ENCODE measurements at regions not wholly inside any gene's neighbourhood (a gene's known extent, or its start where the extent isn't known, plus 50 kb on each side); places are given as distances from the start of the nearest gene placed in this dataset.

- Histone ChIP-seq H3K9me3 (no peaks in the 10 kb centered on the region), H3K4me3 (no peak overlapping the region), H3K27me3 (no peaks in the 10 kb centered on the region), H3K27ac (no peak overlapping the region), H3K4me1 (no peaks in the 10 kb centered on the region), H3K36me3 (no peaks in the 10 kb centered on the region)
- intact Hi-C loops (cut with DNase I) = no loop called here
- no peak for DNase-seq (ENCODE audit: low spot score in 2 of 2)
- TF ChIP-seq, protein P1, sequence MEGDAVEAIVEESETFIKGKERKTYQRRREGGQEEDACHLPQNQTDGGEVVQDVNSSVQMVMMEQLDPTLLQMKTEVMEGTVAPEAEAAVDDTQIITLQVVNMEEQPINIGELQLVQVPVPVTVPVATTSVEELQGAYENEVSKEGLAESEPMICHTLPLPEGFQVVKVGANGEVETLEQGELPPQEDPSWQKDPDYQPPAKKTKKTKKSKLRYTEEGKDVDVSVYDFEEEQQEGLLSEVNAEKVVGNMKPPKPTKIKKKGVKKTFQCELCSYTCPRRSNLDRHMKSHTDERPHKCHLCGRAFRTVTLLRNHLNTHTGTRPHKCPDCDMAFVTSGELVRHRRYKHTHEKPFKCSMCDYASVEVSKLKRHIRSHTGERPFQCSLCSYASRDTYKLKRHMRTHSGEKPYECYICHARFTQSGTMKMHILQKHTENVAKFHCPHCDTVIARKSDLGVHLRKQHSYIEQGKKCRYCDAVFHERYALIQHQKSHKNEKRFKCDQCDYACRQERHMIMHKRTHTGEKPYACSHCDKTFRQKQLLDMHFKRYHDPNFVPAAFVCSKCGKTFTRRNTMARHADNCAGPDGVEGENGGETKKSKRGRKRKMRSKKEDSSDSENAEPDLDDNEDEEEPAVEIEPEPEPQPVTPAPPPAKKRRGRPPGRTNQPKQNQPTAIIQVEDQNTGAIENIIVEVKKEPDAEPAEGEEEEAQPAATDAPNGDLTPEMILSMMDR (IDR thresholded peaks at IDR 0.05) = no peak
Observed at GRCh38 chr10:56844978-56845529, 484.0 kb upstream of the ZWINT start.

- Histone ChIP-seq H3K27me3 (no peaks in the 10 kb centered on the region), H3K9me3 (no peaks in the 10 kb centered on the region), H3K36me3 (no peaks in the 10 kb centered on the region), H3K27ac (no peak overlapping the region), H3K4me1 (no peaks in the 10 kb centered on the region), H3K4me3 (no peak overlapping the region)
- intact Hi-C loops (cut with DNase I) = no loop called here
- TF ChIP-seq, protein P1 (IDR thresholded peaks at IDR 0.05) = no peak
- DNase-seq (ENCODE audit: low spot score in 2 of 2) = no peak
Observed at GRCh38 chr10:56836659-56837058, 475.6 kb upstream of the ZWINT start.

- TF ChIP-seq, protein P1 (IDR thresholded peaks at IDR 0.05) = no peak
- no peaks in the 10 kb centered on the region for H3K9me3 ChIP-seq
- H3K4me3 ChIP-seq = no peak overlapping the region
- H3K27ac ChIP-seq = no peak overlapping the region
- no peaks in the 10 kb centered on the region for H3K27me3 ChIP-seq
- H3K36me3 ChIP-seq = no peaks in the 10 kb centered on the region
- H3K4me1 ChIP-seq = no peaks in the 10 kb centered on the region
- intact Hi-C loops (cut with DNase I) = no loop called here
- no peak for DNase-seq (ENCODE audit: low spot score in 2 of 2)
Observed at GRCh38 chr10:56831681-56832080, 470.6 kb upstream of the ZWINT start.

- Histone ChIP-seq H3K9me3 (no peaks in the 10 kb centered on the region), H3K4me3 (no peak overlapping the region), H3K4me1 (no peaks in the 10 kb centered on the region), H3K36me3 (no peaks in the 10 kb centered on the region), H3K27ac (no peak overlapping the region), H3K27me3 (no peaks in the 10 kb centered on the region)
- TF ChIP-seq, protein P1 (IDR thresholded peaks at IDR 0.05) = no peak
- no peak for DNase-seq (ENCODE audit: low spot score in 2 of 2)
- intact Hi-C loops (cut with DNase I) = no loop called here
Observed at GRCh38 chr10:56823849-56824248, 462.8 kb upstream of the ZWINT start.

DNA sequence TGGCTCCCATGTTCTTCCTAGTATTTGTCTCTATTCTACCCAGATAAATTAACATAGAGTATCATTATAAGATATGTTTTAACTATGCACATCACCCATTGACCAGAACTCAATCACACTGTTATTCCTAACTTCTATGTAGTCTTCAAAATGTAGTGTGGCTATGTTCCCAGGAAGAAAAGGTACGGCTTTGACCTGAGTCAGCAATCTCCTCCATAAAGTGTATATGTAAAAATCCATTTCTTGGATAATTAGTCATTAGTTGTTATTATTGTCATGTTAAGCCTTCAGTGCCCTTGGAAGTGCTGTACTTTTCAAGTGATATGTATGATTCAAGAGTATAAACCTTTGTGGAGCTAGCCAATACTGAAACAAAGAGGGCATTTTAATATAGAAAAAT is 444.0 kb upstream of the ZWINT start:
- TF ChIP-seq, protein P1 (IDR thresholded peaks at IDR 0.05) = no peak
- H3K9me3 ChIP-seq = no peaks in the 10 kb centered on the region
- no peak overlapping the region for H3K4me3 ChIP-seq
- H3K27ac ChIP-seq = no peak overlapping the region
- H3K27me3 ChIP-seq = no peaks in the 10 kb centered on the region
- H3K36me3 ChIP-seq = no peaks in the 10 kb centered on the region
- H3K4me1 ChIP-seq = no peaks in the 10 kb centered on the region
- DNase-seq (ENCODE audit: low spot score in 2 of 2) = no peak
- intact Hi-C loops (cut with DNase I) = no loop called here

DNA sequence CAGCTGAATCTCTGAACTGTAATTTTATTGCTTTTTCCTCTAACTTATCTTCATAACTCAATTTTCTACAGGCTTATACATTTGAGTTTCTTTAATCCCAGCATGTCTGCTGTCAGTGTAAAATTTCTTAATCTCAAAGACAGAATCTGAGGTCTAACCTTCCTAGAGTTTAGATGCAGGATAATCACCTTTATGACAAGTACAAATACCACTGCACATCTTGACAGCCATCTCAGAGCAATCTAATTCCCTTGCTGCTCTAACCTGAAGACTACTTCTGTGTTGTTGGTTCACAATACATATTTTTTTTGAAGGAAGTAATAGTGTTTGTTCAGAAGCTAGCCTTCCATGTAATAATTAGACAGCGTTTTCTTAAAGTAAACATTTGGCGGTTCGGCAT is 424.2 kb upstream of the ZWINT start:
- no peaks in the 10 kb centered on the region for H3K9me3 ChIP-seq
- no peak overlapping the region for H3K4me3 ChIP-seq
- H3K27ac ChIP-seq = no peak overlapping the region
- no peaks in the 10 kb centered on the region for H3K36me3 ChIP-seq
- H3K4me1 ChIP-seq = no peaks in the 10 kb centered on the region
- intact Hi-C loops (cut with DNase I) = no loop called here
- DNase-seq (ENCODE audit: low spot score in 2 of 2) = no peak
- TF ChIP-seq, protein P1 (IDR thresholded peaks at IDR 0.05) = no peak
- H3K27me3 ChIP-seq = no peaks in the 10 kb centered on the region
